CD4-positive, alpha-beta T cell treated with Interleukin-1 beta for 1 hour (primary cell): ENCODE measurements at regions not wholly inside any gene's neighbourhood (a gene's known extent, or its start where the extent isn't known, plus 50 kb on each side); places are given as distances from the start of the nearest gene placed in this dataset.
A peak's percentile ranks its signal among the peaks of the same experiment; 100 is the strongest.

ENCODE experiments used
- DNase-seq, 2 donors: peaks; one replicate each; pipeline ENCODE4 v3.0.0-alpha.2; 2020 to 2022

GRCh38 chr2:147250652-147251356 is 594.0 kb upstream of the ACVR2A start:
- DNase-seq, result no peak

- no peak for DNase-seq
Measured at GRCh38 chr2:147247749-147248148, 597.1 kb upstream of the ACVR2A start.

GRCh38 chr2:147242445-147242844 is 602.4 kb upstream of the ACVR2A start:
- DNase-seq, result no peak

GRCh38 chr2:147236601-147237000 is 608.2 kb upstream of the ACVR2A start:
- DNase-seq, result no peak

GRCh38 chr2:147232225-147232669 is 612.6 kb upstream of the ACVR2A start:
- no peak for DNase-seq

- no peak for DNase-seq
Measured at GRCh38 chr2:147231607-147232006, 613.2 kb upstream of the ACVR2A start.

GRCh38 chr2:147231081-147231480 is 613.7 kb upstream of the ACVR2A start:
- DNase-seq, result no peak

GRCh38 chr2:147227313-147227712 is 617.5 kb upstream of the ACVR2A start:
- no peak for DNase-seq

- no peak for DNase-seq
Measured at GRCh38 chr2:147224070-147224469, 620.8 kb upstream of the ACVR2A start.

- no peak for DNase-seq
Measured at GRCh38 chr2:147223553-147224060, 621.2 kb upstream of the ACVR2A start.

GRCh38 chr2:147223119-147223518 is 621.7 kb upstream of the ACVR2A start:
- no peak for DNase-seq

GRCh38 chr2:147222506-147222905 is 622.3 kb upstream of the ACVR2A start:
- DNase-seq, result no peak

GRCh38 chr2:147214914-147215313 is 629.9 kb upstream of the ACVR2A start:
- no peak for DNase-seq

- DNase-seq, result no peak
Measured at GRCh38 chr2:147211484-147211883, 633.3 kb upstream of the ACVR2A start.

GRCh38 chr2:147204102-147204501 is 640.7 kb upstream of the ACVR2A start:
- no peak for DNase-seq

- DNase-seq, result no peak
Measured at GRCh38 chr2:147198651-147199171, 646.1 kb upstream of the ACVR2A start.

GRCh38 chr2:147197754-147198483 is 646.9 kb upstream of the ACVR2A start:
- DNase-seq, result no peak

- peak; percentile 34 to 65 for DNase-seq
Measured at GRCh38 chr2:147182260-147182659, 662.6 kb upstream of the ACVR2A start.

- DNase-seq, result peak in 1 of 2 donors; percentile 5
Measured at GRCh38 chr2:147181351-147182029, 663.3 kb upstream of the ACVR2A start.

GRCh38 chr2:147177071-147177857 is 667.6 kb upstream of the ACVR2A start:
- no peak for DNase-seq

GRCh38 chr2:147174824-147175254 is 670.0 kb upstream of the ACVR2A start:
- no peak for DNase-seq

- DNase-seq, result no peak
Measured at GRCh38 chr2:147173798-147174197, 671.0 kb upstream of the ACVR2A start.
